Left ventricle myocardium superior (tissue), 1 donor: ENCODE measurements at regions not wholly inside any gene's neighbourhood (a gene's known extent, or its start where the extent isn't known, plus 50 kb on each side); places are given as distances from the start of the nearest gene placed in this dataset.
"Not testable (repeated sequence)": the region's sequence is repeated elsewhere in the genome, so short reads cannot be mapped to it uniquely, and the experiment has no call there.

Source experiments
- ATAC-seq: fragments of 200-7000 bp; cut with Tn5 transposase; one replicate; pipeline ENCODE4 v1.9.1; 2020; ENCODE audit warnings: mild to moderate bottlenecking, moderate library complexity
- DNase-seq: peaks from one replicate; pipeline ENCODE4 v3.0.0-alpha.2; 2020
- intact Hi-C: fragments of 100-400 bp; cut with micrococcal nuclease; formaldehyde crosslinking; loops from one replicate; pipeline ENCODE4 v1.11.0; 2022
- donor health status: DM: no; HTN: yes; CAD: no; lungs with severe emphysema.

DNA sequence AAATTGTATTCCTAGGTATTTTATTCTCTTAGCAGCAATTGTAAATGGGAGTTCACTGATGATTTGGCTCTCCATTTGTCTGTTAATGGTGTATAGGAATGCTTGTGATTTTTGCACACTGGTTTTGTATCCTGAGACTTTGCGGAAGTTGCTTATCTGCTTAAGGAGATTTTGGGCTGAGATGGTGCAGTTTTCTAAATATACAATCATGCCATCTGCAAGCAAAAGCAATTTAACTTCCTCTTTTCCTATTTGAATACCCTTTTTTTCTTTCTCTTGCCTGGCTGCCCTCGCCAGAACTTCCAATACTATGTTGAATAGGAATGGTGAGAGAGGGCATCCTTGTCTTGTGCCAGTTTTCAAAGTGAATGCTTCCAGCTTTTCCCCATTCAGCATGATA, 1643.9 kb upstream of the ADGRL3 start:
- ATAC-seq, intact Hi-C loops: not testable (repeated sequence)

DNA sequence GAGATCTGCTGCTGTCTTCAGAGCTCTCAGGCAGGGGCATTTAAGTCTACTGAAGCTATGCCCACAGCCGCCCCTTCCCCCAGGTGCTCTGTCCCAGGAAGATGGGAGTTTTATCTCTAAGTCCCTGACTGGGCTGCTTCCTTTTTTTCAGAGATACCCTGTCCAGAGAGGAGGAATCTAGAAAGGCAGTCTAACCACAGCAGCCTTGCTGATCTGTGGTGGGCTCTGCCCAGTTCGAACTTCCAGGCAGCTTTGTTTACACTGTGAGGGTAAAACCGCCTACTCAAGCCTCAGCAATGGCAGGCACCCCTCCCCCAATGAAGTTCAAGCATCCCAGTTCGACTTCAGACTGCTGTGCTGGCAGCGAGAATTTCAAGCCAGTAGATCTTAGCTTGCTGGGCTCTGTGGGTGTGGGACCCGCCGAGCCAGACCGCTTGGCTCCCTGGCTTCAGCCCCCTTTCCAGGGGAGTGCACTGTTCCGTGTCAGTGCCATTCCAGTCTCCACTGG, 1639.9 kb upstream of the ADGRL3 start:
- DNase-seq, intact Hi-C loops, ATAC-seq: not testable (repeated sequence)

More for the DNA sequence above, 1643.9 kb upstream of the ADGRL3 start:
- not testable (repeated sequence) for DNase-seq

DNA sequence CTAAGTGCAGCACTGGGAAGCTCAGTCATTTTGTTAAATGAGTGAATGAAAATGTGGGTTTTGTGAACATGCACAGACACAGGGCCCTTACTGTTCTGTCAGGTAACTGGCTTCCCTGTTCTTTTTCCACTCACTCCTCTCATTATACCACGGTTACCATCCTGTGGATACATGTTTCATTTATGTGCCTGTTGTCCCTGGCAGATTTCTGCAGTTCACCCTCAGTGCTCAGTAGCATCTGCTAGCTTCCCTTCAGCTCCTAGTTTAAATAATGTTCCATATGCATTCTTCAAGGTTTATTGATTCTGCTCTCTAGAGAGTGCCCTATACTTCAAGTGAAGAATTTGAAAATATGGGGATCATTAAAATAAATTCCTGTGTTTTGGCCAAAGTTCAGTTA, 1634.3 kb upstream of the ADGRL3 start:
- ATAC-seq (no peak), DNase-seq (no peak)
- intact Hi-C loops: no loop called here

DNA sequence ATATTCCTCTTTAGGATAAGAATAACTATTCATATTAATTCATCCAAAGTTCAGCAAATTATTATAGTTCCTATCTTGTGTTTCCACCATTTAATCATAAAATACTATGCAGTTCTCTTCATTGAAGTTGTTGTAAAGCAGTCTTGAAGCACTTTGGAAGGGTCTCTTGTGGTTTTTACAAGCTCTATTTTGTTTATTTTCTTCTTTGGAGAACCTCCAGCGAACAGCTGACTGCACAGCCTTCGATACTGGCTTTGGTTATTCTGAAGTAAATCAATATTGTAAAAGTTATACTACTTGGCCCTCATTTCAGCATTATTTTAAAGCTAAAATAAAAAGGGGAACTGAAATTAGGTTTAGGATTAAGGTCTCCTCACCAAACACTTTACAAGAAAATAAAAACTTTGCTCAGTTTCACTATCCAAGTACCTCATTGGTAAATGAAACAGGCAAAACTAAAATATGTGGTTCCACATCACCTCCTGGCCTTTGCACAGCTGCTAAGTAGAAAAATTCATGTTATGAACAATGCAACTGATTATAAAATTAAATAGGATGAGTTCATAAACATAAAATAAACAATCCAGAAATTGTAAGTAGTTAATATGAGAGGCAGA, 1629.2 kb upstream of the ADGRL3 start:
- ATAC-seq (no peak), DNase-seq (no peak)
- intact Hi-C loops: no loop called here

DNA sequence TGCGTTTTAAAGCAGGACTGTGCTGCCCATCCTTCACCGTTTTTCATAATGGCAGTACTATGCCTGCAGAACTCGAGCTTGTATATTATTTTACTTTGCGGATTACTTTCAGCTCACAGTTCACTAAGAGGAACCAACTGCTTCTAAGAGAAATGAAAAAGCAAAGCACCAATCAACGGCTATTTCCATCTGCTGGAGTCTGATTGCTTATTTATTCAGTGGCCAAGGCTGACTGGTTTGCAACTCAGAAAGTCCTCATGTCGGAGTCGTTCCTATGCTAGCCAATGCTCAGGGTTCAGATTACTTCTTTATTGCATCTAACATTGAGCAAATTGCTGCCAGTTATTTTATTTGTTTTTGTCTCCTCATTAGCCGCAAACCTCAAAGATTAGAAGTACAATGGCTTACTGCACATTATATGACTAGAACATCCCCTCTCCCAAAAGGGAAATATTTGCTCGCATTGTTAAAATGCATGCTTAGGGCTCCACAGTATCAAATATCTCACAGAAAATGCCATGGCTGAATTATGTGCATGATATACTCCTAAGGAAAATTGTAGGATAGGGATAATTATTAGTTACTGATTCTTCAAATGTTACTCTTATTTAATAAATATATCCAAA, 1628.2 kb upstream of the ADGRL3 start:
- no peak for ATAC-seq
- intact Hi-C loops: no loop called here
- DNase-seq: no peak

DNA sequence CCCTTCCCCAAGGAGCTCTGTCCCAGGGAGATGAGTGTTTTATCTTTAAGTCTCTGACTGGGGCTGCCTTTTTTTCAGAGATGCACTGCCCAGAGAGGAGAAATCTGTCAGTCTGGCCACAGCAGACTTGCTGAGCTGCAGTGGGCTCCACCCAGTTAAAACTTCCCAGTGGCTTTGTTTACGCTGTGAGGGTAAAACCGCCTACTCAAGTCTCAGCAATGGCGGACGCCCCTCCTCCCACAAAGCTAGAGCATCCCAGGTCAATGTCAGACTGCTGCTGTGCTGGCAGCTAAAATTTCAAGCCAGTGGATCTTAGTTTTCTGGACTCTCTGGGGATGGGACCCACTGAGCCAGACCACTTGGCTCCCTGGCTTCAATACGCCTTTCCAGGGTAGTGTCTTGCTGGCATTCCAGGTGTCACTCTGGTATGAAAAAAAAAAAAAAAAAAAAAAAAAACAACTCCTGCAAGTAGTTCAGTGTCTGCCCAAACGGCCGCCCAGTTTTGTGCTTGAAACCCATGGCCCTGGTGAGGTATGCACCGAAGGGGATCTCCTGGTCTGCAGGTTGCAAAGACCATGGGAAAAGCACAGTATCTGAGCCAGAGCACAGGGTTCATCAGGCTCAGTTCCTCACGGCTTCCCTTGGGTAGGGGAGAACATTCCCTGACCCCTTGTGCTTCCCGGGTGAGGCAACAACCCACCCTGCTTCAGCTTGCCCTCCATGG, 1616.1 kb upstream of the ADGRL3 start:
- intact Hi-C loops: no loop called here
- ATAC-seq: no peak
- DNase-seq: no peak

DNA sequence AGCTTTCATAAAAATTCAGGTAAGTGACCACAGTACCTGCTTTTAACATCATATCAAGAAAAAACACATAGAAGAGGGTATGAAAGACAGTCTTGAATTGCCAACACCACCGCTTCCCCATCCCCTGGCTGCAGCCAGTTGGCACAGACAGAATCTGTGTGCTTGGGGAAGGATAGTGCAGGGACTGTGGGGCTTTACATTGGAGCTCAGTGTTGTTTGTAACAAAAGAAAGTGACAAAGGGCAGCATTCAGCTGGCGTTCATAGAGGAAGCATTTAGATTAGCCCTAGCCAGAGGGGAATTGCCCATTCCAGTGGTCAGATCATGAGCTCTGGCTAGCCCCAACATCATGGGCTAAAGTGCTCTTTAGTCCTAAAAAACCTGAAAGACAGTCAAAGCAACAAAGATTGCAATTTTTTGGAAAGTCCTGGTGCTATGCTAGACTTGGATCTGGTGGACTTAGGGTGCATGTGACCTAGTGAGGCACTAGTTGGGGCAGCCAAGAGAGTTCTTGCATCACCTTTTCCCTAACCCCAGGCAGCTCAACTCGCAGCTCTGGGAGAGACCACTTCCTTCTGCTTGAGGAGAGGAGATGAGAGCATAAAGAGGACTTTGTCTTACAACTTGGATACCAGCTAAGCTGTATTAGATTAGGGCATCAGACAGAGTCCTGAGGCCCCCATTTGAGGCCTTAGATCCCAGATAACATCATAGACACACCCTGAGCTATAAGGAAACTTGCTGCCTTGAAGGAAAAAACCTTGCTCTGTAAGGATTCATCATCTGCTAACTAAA, 1602.4 kb upstream of the ADGRL3 start:
- intact Hi-C loops: no loop called here
- no peak for DNase-seq
- ATAC-seq: no peak

DNA sequence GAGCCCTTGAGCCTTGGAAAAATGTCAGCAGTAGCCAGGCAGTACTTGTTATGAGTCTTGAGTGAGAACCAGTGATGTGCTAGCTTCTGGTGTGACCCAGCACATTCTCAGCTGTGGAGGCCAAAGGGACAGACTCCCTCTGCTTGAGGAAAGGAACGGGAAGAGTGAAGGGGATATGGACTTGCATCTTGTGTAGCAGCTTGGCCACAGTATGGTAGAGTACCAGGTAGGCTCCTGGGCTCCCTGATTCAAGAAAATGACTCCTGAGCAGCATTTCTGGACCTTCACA, 1601.9 kb upstream of the ADGRL3 start:
- ATAC-seq (no peak), DNase-seq (no peak)
- intact Hi-C loops: no loop called here

DNA sequence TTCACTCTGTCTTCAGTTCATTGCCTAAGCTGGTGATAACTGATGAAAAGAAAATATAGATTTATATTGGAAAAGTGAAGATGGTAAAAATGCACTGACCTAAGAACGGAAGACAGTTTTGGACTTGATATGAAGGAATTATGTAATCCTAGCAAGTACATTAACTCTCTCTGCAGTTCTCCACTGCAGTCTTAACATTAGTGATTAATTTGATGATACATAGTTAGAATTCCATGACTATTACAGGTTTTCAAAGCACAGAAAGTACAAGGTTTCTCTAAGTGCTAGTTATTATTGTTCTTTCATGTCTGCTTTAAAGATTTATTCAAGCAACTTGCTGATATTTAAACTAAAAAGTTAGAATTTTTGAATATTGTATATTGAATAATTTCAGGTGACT, 1591.7 kb upstream of the ADGRL3 start:
- DNase-seq: no peak
- ATAC-seq: no peak
- intact Hi-C loops: no loop called here

DNA sequence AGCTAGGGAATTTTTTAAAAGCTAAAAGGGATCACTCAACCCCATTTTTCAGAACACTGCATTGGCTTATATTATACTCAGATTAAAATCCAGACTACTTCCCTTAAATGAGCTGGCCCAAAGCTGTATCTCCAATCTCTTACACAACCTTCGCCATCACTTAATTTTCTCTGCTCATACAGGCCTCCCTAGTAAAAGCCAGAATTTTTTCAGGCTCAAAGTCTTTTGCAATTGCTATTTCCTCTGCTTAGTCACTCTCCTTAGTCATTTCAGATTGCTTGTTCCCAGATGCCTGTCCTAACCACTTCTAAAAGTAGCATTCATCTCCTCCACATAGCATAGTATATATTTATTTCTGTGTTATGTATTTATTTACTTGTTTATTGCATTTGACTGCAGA, 1587.9 kb upstream of the ADGRL3 start:
- DNase-seq: no peak
- ATAC-seq: no peak
- intact Hi-C loops: no loop called here

DNA sequence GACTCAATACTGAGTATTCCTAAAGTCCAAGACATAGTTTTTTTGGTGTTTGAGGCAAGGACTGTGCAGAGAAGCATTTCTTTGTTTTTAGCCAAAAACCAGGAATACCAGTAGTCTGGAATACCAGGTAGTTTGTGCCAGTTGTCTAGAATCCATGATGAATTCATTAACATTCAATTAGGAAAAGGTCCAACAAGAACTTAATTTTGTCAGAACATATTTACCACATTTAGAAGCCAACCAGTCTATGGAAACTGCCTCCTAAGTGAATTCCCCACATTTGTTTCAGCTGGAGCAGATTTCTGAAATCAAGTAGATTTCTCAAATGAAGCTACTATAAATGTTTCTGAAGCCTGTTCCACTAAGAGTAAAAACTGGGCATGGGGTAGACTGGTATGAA, 1584.8 kb upstream of the ADGRL3 start:
- DNase-seq: no peak
- intact Hi-C loops: no loop called here
- no peak for ATAC-seq

DNA sequence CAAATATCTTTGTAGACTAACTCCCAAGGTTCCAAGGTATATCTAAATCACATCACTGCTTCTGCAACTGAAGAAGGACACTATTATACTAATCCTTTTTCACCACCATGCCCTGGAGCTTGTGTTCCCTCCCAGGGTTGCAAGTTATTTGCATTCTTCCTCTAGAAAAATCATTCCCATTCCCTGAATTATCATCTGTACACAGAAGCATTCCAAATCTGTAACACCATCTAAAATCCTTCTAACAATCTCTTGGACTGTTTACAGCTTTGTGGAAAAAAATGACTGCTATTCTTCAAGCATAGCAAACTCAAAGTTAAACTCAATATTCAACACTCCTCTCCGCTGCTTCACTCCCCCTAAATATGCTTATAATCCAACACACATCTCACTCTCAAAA, 1570.8 kb upstream of the ADGRL3 start:
- no peak for DNase-seq
- intact Hi-C loops: no loop called here
- ATAC-seq: no peak

DNA sequence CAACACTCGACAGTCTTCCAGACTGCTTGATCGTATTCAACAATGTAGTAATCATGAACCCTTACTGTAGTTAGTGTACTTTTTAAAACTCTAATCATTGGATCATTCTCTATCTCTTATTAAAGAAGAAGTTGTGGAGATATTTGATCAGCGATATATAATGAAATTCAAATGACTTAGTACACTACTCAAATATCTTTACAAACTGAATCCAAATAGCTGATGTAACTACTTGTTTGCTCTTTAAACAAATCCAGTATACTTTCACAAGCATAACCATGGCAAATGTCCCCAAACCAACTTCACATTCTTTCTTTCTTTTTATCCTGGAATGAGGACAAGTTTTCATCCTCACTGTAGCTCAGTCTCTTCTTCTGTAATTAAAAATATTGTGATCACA, 1569.9 kb upstream of the ADGRL3 start:
- intact Hi-C loops: no loop called here
- no peak for DNase-seq
- ATAC-seq: no peak

DNA sequence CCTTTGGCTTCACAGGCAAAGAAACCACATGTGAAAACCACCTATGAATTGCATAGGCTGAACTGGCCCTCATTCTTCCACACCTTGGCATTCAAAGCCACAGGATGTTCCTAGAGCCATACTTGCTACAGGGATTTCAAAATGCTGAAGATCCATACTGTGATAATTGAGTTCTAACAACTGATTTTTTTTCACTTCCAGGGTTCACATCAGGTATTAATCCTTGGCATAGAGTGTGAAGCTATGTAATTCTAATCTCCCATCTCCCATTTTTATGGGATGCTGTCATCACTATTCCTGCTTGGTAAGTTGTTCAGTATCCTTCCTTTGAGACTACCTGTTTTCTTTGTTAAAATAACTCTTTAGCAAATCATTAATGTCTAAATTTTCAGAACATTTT, 1569.2 kb upstream of the ADGRL3 start:
- DNase-seq: no peak
- no peak for ATAC-seq
- intact Hi-C loops: no loop called here

DNA sequence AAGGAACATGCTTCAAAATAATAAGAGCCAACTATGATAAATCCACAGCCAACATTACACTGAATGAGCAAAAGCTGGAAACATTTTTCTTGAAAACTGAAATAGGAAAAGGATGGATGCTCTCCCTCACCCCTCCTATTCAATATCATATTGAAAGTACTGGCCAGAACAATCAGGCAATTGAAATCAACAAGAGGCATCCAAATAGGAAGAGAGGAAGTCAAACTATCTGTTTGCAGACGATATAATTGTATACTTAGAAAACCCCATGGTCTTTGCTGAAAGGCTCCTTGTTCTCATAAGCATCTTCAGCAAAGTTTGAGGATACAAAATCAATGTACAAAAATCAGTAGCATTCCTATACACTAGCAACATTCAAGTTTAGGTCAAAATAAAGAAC, 1562.5 kb upstream of the ADGRL3 start:
- intact Hi-C loops: no loop called here
- DNase-seq (no peak), ATAC-seq (no peak)

DNA sequence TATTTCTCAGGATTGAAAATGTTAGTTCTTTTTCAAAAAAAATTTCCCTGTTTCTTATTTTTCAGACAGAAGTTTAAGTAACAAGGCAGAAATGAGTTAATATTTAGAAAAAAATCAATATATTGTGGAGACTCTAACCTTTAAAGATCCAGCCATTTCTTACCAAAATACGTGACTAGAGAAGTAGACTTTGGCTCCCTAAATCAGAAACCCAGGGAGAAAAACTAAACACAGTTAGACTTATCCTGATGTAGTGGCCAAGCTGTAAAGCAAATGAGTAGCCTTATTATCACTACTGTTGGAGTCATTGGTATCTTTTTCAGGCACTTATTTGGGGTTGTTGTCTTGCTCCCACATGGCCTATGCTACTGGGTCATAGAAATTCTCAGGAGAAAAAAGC, 1556.4 kb upstream of the ADGRL3 start:
- intact Hi-C loops: no loop called here
- ATAC-seq (no peak), DNase-seq (no peak)

DNA sequence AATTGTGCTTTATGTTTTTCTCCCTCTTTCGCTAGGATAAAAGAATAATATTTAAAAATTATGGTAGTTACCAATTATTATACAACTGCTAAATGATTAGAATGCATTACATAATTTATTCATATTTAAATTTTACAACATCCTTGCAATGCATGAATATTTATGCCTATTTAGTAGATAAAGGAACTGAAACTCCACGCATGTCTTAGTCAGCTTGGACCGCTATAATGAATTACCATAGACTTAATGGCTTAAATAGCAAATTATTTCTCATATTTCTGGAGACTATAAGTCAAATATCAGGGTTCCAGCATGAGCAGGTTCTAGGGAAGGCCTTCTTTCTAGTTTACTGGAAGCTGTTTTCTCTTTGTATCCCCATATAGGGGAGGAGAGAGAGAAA, 1555.4 kb upstream of the ADGRL3 start:
- intact Hi-C loops: no loop called here
- no peak for DNase-seq
- no peak for ATAC-seq

DNA sequence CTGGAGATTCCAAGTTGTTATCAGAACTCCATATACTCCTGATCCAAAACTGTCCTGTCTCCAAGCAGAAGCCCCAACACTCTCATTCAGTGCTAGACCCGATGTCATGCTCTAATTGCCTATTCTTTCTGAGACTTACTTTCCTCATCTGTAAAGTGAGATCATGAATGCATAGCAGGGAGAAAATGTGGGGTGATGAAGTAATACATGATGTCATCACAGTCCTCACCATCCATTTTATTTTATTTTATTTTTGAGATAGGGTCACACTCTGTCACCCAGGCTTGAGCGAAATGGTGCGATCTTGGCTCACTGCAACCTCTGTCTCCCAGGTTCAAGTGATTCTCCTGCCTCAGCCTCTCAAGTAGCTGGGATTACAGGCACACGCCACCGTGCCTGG, 1554.0 kb upstream of the ADGRL3 start:
- DNase-seq (no peak), ATAC-seq (no peak)
- intact Hi-C loops: no loop called here

DNA sequence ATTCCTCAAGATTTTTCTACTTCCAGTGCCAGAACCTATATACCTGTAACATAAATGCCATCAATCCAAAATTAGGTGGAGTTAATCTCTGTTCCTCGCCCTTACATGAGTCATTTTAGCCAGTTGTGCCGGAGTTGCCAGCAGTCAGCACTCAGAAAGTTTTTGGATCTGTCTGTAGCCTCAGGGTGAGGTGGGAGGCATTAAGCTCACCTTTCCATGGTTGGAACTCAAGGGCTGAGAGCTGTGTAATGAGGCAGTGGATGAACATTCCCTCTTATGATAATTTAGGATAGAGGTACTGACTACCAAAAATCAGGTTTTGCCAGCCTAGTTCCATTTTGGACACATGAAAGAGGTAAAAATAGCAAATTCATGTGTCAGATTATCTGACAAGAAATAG, 1553.1 kb upstream of the ADGRL3 start:
- intact Hi-C loops: no loop called here
- DNase-seq (no peak), ATAC-seq (no peak)

DNA sequence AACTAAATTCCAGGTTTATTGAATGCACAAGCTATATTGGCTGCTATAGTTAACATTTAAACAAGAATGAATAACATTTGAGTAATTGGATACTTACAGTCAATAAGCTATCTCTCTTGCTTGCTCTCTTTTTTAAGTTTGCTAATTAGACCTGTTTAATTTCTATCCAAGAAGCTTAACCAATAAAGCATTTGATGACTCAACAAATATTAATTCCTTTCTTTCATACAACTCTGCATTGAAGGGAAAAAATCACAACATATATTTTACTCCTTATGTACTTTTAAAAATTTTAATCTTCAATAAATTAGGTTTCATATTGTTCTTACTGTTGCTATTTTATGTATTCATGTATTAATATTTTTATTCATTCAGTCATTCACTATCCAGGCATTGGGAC, 1552.6 kb upstream of the ADGRL3 start:
- intact Hi-C loops: no loop called here
- ATAC-seq (no peak), DNase-seq (no peak)
